Omental fat pad (tissue), 3 donors: ENCODE measurements at regions not wholly inside any gene's neighbourhood (a gene's known extent, or its start where the extent isn't known, plus 50 kb on each side); places are given as distances from the start of the nearest gene placed in this dataset.
"Not testable (repeated sequence)": the region's sequence is repeated elsewhere in the genome, so short reads cannot be mapped to it uniquely, and the experiment has no call there.

Experiments
- ATAC-seq: fragments of 150-250 bp; one replicate; pipeline ENCODE4 v1.9.1; 2016; ENCODE audit warnings: mild to moderate bottlenecking, moderate library complexity; ENCODE audit not compliant: low FRiP score
- DNase-seq: peaks from one replicate; pipeline ENCODE4 v3.0.0-alpha.2; 2019; ENCODE audit warnings: low spot score
- CTCF ChIP-seq, 3 donors: fragments of 450-650 bp; IDR thresholded peaks; one replicate each; pipeline ENCODE4 v1.5.1; 2016 to 2017; ENCODE audit warnings: antibody characterized with exemption in 3 of 3, mild to moderate bottlenecking in 3 of 3, moderate library complexity in 2 of 3

GRCh38 chr4:170170861-170171260, 81.1 kb upstream of the AADAT start:
- no peak for DNase-seq
- no peak for ATAC-seq
- no peak for TF ChIP-seq CTCF (IDR thresholded peaks at IDR 0.05)

GRCh38 chr4:170169699-170170098, 79.9 kb upstream of the AADAT start:
- TF ChIP-seq CTCF (IDR thresholded peaks at IDR 0.05): no peak
- ATAC-seq: no peak
- no peak for DNase-seq

GRCh38 chr4:170167678-170168077, 77.9 kb upstream of the AADAT start:
- ATAC-seq (no peak), DNase-seq (no peak)
- no peak for TF ChIP-seq CTCF (IDR thresholded peaks at IDR 0.05)

- ATAC-seq, DNase-seq: not testable (repeated sequence)
These were observed 76.4 kb upstream of the AADAT start for GRCh38 chr4:170166193-170166592.

GRCh38 chr4:170162416-170162815, 72.7 kb upstream of the AADAT start:
- DNase-seq: no peak
- ATAC-seq: no peak
- no peak for TF ChIP-seq CTCF (IDR thresholded peaks at IDR 0.05)

- TF ChIP-seq CTCF (IDR thresholded peaks at IDR 0.05): no peak
- DNase-seq: no peak
- no peak for ATAC-seq
These were observed 67.9 kb upstream of the AADAT start for GRCh38 chr4:170157670-170158069.

- no peak for DNase-seq
- TF ChIP-seq CTCF (IDR thresholded peaks at IDR 0.05): no peak
- ATAC-seq: no peak
These were observed 55.4 kb upstream of the AADAT start for GRCh38 chr4:170145120-170145519.

- ATAC-seq (no peak), DNase-seq (no peak)
- no peak for TF ChIP-seq CTCF (IDR thresholded peaks at IDR 0.05)
These were observed 50.0 kb upstream of the AADAT start for GRCh38 chr4:170139764-170140163.
